DMS 273 treated with DMSO at 0.1 percent for 48 hours (cell line): ENCODE measurements at regions not wholly inside any gene's neighbourhood (a gene's known extent, or its start where the extent isn't known, plus 50 kb on each side); places are given as distances from the start of the nearest gene placed in this dataset.
"Not testable (repeated sequence)": the region's sequence is repeated elsewhere in the genome, so short reads cannot be mapped to it uniquely, and the experiment has no call there.

Source experiments
- DNase-seq: peaks from one replicate; lab custom pipeline; 2025; lab: John Stamatoyannopoulos, UW

DNA sequence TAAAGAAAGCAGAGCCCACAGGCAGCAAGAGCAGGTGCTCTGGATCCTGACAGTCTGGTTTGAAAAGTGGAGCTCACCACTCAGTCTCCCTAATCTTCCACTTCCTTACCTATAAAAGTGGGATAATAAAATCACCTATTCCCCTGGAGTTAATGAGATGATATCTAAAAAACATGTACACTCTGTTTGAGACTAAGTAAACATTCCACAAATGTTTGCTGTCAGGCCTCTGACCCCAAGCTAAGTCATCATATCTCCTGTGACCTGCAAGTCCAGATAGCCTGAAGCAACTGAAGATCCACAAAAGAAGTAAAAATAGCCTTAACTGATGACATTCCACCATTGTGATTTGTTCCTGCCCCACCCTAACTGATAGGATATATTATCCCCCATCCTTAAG, 1324.5 kb downstream of the XPNPEP1 start:
- no peak for DNase-seq

DNA sequence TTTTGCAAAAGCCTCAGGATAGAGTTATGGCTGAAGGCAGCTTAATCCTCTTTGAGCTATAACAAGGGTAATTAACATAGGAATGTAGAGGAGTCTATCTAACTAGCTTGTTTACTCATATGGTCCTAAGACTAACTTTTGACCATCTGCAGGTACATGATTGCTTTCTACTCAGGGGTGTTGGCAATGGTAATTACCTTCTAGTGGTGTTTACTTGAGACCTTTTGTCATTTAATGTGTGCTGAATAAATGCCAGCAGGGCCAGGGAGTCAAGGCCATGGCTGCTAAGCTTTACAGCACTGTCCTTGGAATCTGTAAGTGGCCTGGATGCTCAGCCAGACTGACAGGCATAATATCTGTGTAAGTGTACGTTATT, 1325.0 kb downstream of the XPNPEP1 start:
- no peak for DNase-seq

DNA sequence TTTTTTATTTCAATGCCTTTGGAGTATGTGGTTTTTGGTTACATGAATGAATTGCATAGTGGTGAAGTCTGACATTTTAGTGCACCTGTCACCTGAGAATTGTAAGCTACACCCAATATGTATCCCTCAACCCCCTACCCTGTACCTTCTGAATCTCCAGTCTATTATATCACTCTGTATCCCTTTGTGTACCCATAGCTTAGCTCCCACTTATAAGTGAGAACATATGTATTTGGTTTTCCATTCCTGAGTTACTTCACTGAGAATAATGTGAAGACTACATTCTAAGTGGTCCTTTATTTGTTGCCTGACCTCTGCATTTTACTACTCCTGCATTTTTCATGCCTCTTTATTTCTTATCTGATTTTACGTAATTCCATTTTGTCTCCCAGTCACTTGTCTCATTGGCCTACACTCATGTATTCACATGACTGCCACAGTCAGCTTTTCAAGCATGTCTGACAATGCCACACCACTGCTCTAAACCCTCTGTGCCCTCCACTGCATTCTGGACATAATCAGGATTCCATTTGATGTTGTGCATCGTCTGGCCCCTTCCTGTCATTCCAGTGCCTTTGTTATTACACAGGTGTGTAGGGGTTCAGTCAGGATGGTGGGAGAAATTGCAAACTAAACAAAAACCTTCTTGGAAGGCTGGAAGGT, 1325.5 kb downstream of the XPNPEP1 start:
- DNase-seq = no peak

DNA sequence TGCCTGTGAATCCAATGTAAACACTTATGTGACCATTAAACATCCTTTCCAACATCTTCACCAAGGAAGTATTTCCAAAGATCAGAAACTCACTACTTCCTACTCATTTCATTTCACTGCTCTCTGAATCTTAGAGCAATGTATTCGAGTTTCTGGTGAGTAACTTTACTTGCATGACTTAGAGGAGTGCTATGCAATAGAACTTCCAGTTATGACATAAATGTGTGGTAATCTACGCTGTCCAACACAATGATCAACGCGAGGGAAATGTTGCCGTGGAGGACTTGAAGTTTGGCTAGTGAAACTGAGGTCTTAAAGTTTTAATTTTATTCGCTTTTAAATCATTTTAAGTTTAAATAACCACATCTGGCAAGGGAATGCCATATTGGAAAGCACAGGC, 1326.3 kb downstream of the XPNPEP1 start:
- DNase-seq = no peak

DNA sequence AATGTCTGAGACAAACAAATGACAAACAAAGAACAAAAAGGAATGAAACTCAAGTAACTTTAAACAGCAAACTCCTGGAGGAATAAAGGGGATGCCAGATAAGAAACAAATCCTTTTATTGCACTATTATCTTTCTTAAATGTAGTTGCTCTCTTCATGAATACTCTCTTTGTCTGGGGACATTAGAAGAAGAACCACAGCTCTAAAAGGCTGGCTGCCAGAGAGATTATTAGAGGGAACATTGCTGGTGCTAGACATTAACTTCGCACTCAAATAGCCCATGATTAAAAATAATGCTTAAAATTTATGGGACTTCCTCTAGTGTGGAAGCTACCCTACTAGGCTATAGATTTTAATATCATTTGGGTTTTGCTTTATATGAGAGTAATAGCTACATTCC, 1330.4 kb downstream of the XPNPEP1 start:
- no peak for DNase-seq

DNA sequence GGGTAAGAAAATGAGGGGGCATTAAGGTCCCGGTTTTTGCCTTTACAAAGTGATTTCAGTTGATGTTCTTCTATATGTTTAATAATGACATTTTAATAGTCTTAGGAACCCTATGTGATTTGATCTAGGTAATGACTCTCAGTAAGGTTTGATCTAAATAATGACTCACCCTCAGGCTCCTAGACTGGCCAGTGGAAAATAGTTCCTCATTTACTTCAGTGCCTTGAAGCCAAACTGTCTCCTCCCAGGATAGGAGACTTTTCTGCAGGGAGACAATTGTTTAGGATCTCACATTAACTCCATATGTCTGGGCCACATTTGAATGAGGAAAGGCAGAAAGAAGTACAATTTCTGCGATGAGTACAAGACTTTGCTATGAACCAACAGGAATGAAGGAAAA, 1331.9 kb downstream of the XPNPEP1 start:
- DNase-seq = no peak

DNA sequence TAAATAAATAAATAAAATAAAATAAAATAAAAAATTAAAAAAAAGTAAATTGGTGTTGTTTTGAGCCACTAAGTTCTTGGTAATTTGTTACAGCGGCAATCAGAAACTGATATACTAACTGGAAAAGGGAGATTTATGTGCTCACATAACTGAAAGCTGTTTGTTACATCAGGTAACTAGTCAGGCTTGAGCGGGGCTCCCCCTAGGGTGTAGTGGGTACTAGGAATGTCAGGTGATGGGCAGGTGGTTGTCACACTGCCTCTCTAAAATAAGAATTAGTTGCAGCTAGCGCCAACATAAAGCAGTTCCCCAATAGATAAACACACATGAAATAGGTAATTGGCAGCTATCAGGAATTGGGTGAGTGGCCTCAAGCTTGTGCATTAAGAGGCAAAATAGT, 1336.9 kb downstream of the XPNPEP1 start:
- no peak for DNase-seq

DNA sequence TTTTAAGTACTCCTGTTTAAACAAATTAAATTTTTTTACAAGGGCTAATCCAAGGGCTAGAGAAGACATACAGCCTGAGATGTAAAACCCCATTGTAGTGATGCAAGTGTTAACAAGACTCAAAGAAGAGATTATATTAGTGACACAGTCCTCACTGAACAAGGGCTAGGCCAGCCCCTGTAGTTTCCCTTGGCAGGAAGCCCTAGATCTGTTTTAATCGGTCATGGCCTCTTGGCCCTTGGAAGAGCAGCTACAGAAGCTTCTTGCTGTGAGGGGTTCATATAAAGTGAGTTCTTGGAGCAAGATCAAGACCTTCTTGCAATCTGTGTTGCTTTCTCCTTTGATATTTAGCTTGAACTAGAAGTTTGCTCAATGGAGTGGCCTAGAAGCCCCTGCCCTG, 1339.4 kb downstream of the XPNPEP1 start:
- DNase-seq = no peak

DNA sequence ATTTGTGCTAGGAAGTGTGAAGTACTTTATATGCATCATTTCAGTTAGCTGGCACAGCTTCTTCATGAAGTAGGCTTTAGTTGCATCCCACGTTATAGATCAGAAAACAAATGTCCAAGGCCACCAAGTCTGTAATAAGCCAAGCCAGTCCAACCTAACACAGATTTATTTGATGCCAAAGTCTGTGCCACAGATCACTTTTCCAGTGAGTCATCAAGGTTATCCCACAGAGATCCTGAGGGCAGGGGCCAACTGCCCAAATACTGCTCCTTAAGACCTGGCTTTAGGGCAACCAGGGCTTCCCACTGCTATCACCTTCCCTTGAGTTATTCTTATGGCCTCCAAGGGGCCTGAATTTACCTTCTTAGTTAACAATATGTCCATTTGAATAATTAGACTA, 1340.4 kb downstream of the XPNPEP1 start:
- DNase-seq = no peak

DNA sequence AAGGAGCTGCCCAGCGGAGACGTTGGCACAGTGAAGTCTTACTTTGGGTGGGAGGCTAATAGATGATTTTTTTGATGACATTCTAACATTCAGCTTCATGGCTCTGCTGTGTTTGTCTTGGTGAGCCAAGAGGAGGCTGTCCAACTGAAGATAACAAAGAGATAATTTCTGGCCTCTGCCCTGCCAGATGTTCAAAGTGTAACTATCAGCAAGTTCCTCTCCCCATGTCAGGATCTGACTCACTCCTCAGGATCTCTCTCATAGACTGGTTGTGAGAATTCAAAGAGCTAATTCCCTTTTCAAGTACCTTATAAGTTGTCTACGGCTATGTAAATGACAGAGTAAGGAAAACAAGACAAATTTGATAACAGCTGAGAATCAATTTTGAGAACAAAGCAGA, 1340.9 kb downstream of the XPNPEP1 start:
- DNase-seq = no peak

DNA sequence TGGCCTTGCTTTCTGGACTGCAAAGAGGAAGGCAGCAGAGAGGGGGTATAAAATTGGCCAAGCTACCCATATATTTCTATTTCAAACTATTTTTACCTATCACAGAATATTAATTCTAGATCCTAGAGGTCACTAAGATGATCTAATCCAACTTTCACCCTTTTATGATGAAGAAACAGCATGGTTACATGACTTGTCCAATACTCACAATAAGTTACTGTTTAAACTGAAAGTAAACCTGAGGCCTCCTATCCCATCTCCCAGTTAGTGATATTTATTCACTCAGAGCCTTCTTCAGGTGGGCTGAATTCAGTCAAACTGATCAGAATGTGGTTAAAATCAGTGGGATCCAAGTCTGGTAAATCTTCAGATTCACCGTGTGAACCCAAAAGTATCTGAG, 1345.1 kb downstream of the XPNPEP1 start:
- no peak for DNase-seq

DNA sequence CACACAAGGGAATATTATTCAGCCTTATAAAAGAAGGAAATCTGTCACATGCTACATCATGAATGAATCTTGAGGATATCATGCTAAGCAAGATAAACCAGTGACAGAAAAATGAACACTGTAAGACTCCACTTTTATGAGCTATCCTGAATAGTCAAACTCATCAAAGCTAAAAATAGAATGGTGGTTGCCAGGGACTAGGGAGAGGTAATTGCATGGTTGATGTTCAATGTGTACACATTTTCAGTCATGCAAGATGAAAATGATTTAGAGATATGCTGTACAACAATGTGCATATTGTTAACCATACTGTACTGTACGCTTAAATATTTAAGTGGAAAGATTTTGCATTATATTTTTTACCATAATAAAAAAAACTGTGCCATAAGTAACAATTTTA, 1349.1 kb downstream of the XPNPEP1 start:
- DNase-seq = no peak

DNA sequence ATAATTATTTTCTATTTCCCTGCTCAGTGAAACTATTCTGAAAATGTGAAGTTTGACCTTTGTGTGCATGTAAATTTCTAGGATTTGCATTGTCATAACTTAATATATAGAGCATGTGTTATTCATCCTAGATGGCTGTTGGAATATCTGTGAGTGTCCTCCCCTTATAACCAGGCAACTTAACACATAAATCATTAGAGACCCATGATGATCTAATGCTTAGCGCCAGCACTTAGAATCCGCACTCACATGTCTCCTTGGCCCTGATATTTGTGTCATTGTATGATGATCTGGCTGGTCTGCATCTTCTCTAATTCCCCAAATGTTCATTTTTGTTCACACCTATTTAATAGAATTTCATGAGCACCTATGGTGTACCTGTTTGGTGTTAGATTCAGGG, 1354.5 kb downstream of the XPNPEP1 start:
- no peak for DNase-seq

DNA sequence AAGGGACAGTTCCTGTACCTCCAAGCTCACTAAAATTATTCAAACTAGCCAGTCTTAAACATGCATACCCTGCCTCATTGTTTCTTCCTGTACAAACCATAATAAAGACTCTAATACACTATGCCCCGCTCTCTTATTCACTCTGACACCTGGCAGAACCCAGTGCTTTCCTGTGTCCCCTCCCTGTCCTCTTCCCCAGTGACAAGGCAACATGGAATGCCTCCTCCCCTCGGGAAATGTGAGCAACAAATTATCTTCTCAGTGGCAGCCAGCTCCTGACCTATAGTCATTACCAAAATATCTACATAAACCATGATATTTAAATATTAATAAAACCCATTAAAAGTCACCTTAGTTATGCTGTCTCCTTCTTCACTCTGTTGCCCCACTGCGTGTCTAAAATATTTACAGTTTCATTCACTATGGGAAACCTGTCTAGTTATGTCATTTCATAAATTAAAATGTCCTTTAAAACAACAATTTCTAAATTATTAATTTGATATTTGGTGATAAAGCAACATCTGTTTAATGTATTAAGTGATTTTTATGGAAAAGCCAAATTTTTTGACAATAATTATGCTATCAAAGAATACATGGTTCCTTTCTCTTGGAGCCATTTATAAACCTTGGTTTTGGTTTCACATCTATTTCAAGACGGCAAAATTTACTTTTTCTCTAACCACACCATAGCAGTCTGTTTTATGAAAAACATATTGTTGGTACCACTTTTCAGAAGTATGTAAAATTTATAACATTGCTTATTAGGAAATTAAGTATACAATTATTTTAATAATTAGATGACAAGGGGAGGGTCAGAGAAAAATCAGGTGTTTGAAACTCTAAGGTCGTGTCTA, 1355.2 kb downstream of the XPNPEP1 start:
- no peak for DNase-seq

DNA sequence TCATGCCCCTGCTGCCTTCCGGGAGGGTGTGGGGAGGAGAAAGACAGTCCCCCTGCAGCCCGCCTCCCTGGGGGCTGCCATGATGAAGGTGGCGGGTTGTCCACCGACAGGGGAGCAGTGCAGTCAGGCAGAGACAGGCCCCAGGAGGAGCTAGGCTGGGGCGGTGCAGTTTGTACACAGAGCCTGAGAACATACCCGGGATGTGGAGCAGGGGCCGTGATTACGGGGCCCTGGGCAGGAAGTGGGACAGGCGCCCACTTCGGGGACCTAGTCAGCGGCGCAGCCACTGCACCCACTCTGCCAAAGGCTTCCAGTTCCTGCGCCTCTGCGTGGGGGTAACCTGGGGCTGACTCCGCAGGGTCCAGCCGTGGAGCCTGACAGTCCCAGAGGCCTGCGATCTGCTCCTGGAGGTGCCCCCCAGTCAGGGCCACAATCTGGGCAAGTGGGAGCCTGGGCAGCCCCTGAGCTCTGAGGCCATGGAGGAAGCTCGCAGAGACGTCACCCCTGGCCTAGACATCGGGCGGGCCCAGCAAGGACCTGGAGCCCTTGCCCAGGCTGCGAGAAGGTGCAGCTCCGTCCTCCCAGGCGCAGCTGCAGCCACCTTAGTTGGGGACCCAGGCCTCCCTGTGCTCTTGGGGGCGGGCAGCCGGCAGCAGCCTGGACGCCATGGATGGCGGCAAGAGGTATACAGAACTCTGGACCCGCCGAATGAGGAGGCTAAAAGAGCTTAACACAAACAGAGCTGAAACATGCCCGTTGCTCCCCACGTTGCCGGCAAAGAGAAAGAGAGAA, 1356.8 kb downstream of the XPNPEP1 start:
- no peak for DNase-seq

DNA sequence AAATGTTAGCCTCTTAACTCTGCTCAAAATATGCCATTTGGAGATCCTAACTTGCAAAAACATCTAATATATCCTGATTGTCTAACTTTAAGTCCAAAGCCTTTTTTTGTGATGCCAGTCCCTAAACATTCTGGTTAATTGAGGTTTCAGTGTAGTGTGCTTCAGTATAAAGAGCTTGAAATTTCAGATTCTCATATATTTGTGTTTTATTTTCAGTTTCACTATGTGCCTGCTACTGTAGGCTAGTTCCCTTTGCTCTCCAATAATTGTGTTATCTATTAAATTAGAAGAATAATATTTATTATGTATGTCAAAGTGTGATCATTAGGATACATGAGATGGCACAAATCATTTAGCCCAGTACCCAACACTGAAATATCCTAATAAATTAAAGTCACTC, 1361.2 kb downstream of the XPNPEP1 start:
- DNase-seq = no peak

DNA sequence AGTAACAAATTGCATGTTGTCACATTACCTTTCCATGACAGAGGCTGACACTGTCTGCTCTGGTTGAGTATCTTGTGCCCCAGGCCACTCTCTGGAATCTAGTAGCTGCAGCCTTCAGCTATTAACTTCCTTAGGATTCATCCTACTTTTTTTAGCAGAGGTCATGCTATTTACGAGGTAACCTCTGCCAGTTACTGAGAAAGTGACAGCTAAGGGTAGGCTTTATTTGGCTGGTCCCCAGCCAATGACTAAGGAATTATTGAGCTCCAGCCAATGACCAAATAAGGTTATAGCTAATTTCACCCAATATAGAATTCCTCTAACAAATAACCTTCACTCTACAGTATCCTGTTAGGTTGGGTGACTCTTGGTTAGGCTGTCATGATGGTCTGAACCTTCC, 1361.7 kb downstream of the XPNPEP1 start:
- no peak for DNase-seq

DNA sequence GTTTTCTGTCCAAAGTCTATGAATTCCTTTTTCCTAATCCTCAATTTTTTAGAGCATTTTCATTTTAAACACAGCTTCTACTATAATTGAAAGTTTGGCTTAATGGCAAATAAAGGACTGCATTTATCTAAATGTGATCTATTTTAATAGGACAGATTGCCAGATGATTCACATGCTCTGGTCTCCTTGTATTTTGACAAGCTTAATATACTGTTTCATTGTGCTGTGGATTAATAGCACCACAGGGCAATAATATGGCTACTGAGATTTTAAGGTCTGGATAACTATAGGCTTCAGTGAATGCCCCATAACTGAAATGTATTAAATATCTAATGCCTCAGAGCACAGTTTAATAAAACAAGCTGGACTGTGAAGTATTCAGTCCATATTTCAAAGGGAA, 1362.8 kb downstream of the XPNPEP1 start:
- no peak for DNase-seq

DNA sequence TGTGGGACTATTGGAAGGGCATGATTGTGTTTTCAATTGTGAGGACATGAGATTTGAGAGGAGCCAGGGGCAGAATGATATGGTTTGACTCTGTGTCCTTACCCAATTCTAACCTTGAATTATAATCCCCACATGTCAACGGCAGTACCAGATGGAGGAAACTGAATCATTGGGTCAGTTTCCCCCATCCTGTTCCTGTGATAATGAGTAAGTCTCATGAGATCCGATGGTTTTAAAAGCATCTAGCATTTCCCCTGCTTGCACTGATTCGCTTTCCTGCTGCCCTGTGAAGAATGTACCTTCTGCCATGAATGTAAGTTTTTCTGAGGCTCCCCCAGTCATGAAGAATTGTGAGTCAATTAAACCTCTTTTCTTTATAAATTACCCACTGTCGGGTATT, 1367.1 kb downstream of the XPNPEP1 start:
- no peak for DNase-seq

DNA sequence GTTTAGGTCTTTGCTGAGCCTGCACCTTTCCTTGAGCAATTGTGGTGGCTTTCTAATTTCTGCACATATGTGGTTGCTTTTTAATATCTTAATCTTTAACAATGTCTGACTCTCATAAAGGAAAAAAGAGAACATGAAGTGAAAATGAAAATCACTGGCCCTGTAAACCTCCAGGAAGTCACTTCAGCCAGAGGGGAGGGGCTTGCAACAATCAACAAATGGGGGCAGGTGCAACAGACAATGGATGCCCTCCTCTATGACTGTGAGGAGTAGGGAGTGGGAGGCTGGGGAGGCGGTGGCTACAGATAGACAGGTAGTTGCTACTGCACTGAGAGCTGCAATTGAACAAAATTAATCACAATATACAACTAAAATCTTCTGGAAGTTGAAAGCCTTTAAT, 1377.4 kb downstream of the XPNPEP1 start:
- no peak for DNase-seq

DNA sequence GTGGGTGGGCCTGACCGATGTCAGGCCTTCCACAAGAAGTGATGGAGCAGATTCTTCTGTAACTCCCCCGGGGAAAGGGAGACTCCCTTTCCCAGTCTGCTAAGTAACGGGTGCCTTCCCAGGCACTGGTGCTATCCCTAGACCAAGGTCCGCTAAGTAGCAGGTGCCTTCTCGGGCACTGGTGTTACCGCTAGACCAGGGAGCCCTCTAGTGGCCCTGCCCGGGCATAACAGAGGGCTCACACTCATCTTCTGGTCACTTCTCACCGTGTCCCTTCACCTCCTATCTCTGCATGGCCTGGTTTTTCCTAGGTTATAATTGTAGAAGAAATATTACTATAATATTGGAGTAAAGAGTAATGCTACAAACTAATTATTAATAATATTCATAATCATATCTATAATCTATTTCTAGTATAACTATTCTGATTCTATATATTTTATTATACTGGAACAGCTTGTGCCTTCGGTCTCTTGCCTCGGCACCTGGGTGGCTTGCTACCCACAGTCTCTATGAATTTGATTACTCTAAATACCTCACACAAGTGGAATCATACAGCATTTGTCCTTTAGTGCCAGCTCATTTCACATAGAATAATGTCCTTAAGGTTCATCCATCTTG, 1378.7 kb downstream of the XPNPEP1 start:
- DNase-seq = no peak

DNA sequence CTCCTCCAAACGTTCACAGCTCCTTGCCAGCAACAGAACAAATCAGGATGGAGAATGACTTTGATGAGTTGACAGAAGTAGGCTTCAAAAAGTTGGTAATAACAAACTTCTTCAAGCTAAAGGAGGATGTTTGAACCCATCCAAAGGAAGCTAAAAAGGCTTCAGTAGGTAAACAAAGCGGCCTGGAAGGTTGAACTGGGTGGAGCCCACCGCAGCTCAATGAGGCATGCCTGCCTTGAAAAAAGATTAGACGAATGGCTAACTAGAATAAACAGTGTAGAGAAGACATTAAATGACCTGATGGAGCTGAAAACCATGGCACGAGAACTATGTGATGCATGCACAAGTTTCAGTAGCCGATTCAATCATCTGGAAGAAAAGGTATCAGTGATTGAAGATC, 1369.0 kb upstream of the SORCS1 start:
- DNase-seq = not testable (repeated sequence)
